Transverse colon (tissue), 3 donors: ENCODE measurements at regions not wholly inside any gene's neighbourhood (a gene's known extent, or its start where the extent isn't known, plus 50 kb on each side); places are given as distances from the start of the nearest gene placed in this dataset.

Experiments
- EP300 ChIP-seq: sonication (generic); formaldehyde crosslinking; IDR thresholded peaks from one replicate; pipeline ENCODE4 v1.6.1; 2017; ENCODE audit warnings: antibody characterized with exemption, low read depth
- POLR2A ChIP-seq: fragments of 450-650 bp; IDR thresholded peaks from one replicate; pipeline ENCODE4 v1.6.1; 2016; ENCODE audit warnings: antibody characterized with exemption, mild to moderate bottlenecking, moderate library complexity
- TF ChIP-seq, protein P1 (sequence below), 5 experiments: fragments of 200-600 bp in 3 of 5; fragments of 450-650 bp in 2 of 5; sonication (generic) in 3 of 5; IDR thresholded peaks; 1 replicate in 2 of 5; 2 replicates in 3 of 5; pipeline ENCODE4 v1.5.1; 2016 to 2017; ENCODE audit warnings: antibody characterized with exemption in 5 of 5, inconsistent platforms in 3 of 5, mild to moderate bottlenecking in 2 of 5, moderate library complexity in 1 of 5

DNA sequence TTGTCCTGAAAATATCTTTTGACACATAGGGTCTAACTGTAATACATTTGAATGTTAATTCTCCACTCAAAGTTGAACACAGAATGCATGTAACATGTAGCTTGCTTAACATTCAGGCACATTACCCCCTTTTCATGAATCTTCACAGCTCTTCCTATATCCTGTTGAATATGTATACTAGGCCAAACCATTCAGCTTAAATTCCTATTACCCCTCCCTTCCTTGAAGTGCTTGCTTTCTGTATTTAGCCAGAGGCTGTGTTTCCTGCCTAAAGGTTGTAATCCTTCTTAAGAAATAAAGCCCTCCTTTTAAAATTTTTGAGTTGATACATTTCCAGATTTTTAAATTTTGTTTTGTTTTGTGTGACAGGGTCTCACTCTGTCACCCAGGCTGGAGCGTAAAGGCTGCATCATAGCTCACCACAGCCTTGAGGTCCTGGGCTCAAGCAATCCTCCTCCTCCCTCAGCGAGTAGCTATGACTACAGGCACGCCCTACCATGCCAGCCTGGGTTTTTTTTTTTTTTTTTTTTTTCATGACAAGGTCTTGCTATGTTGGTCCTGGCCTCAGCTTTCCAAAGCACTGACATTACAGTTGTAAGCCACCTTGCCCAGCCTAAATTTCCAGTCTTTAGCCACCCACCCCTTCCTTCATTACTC is 357.6 kb downstream of the DSC3 start:
- TF ChIP-seq POLR2A (no peak), EP300 (no peak)
- TF ChIP-seq, protein P1, sequence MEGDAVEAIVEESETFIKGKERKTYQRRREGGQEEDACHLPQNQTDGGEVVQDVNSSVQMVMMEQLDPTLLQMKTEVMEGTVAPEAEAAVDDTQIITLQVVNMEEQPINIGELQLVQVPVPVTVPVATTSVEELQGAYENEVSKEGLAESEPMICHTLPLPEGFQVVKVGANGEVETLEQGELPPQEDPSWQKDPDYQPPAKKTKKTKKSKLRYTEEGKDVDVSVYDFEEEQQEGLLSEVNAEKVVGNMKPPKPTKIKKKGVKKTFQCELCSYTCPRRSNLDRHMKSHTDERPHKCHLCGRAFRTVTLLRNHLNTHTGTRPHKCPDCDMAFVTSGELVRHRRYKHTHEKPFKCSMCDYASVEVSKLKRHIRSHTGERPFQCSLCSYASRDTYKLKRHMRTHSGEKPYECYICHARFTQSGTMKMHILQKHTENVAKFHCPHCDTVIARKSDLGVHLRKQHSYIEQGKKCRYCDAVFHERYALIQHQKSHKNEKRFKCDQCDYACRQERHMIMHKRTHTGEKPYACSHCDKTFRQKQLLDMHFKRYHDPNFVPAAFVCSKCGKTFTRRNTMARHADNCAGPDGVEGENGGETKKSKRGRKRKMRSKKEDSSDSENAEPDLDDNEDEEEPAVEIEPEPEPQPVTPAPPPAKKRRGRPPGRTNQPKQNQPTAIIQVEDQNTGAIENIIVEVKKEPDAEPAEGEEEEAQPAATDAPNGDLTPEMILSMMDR (IDR thresholded peaks at IDR 0.05): no peak
